ENCODE measurements at regions not wholly inside any gene's neighbourhood (a gene's known extent, or its start where the extent isn't known, plus 50 kb on each side); places are given as distances from the start of the nearest gene placed in this dataset.

- TF ChIP-seq, protein P1, sequence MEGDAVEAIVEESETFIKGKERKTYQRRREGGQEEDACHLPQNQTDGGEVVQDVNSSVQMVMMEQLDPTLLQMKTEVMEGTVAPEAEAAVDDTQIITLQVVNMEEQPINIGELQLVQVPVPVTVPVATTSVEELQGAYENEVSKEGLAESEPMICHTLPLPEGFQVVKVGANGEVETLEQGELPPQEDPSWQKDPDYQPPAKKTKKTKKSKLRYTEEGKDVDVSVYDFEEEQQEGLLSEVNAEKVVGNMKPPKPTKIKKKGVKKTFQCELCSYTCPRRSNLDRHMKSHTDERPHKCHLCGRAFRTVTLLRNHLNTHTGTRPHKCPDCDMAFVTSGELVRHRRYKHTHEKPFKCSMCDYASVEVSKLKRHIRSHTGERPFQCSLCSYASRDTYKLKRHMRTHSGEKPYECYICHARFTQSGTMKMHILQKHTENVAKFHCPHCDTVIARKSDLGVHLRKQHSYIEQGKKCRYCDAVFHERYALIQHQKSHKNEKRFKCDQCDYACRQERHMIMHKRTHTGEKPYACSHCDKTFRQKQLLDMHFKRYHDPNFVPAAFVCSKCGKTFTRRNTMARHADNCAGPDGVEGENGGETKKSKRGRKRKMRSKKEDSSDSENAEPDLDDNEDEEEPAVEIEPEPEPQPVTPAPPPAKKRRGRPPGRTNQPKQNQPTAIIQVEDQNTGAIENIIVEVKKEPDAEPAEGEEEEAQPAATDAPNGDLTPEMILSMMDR (IDR thresholded peaks at IDR 0.05; ENCODE audit: low read depth, low read length, missing input control) = no peak
- TF ChIP-seq RXRA (IDR thresholded peaks at IDR 0.05) (no peak), MAX (IDR thresholded peaks at IDR 0.05) (no peak), FOXA1 (IDR thresholded peaks at IDR 0.05) (no peak), RAD21 (IDR thresholded peaks at IDR 0.05) (no peak), REST (IDR thresholded peaks at IDR 0.05) (no peak), YY1 (IDR thresholded peaks at IDR 0.05) (no peak), EGR1 (IDR thresholded peaks at IDR 0.05; ENCODE audit: low read depth in 2 of 2) (no peak), TAF1 (conservative IDR thresholded peaks at IDR 0.05) (no peak), HNF4A (conservative IDR thresholded peaks at IDR 0.05) (no peak), GABPA (IDR thresholded peaks at IDR 0.05 in 1 of 2, conservative IDR thresholded peaks at IDR 0.05 in 1 of 2) (no peak), JUND (IDR thresholded peaks at IDR 0.05) (no peak)
Measured at GRCh38 chr2:16293871-16294270, 353.5 kb downstream of the MYCN start.
